ENCODE measurements at regions not wholly inside any gene's neighbourhood (a gene's known extent, or its start where the extent isn't known, plus 50 kb on each side); places are given as distances from the start of the nearest gene placed in this dataset.

DNA sequence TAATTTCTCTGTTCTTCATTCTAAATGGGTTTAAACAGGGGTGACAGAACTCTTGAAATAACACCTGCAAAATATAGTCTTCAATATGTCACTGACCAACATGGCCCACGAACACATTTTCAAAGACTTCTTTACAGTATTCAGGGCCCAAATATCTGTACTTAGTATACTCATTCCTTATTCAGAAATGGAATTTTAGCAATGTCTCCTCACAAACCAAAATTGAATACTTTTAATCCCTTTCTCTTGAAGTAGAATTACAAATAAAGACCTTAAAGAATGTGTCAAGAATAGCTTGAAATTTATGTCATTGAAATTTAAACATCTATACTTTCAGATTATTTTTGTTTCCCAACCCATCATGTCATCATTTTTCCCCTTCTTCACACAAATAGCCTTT, 263.1 kb downstream of the LRIG3 start:
- Histone ChIP-seq H3K9me2 (replicated peaks; ENCODE audit: insufficient read depth, low read length) (no peaks in the 10 kb centered on the region), H4K20me1 (ENCODE audit: low read depth, low read length) (no peaks in the 10 kb centered on the region), H3K27me3 (ENCODE audit: low read length) (no peaks in the 10 kb centered on the region), H3K9me3 (ENCODE audit: insufficient read depth, low read length) (0 out of 2 replicates have a peak, but pooled peaks cover 5% of the 10 kb centered on the region), H3K4me3 (ENCODE audit: insufficient read depth, low read length, poor library complexity, severe bottlenecking) (no peak overlapping the region), H3K79me2 (ENCODE audit: insufficient read depth, low read length) (no peaks in the 10 kb centered on the region), H3K9ac (ENCODE audit: low read length) (no peak overlapping the region), H3F3A (ENCODE audit: insufficient read depth) (no peaks in the 10 kb centered on the region), H3K4me2 (ENCODE audit: low read depth, low read length, poor library complexity, severe bottlenecking) (no peak overlapping the region), H3K36me3 (ENCODE audit: low read length) (no peaks in the 10 kb centered on the region), H2AFZ (ENCODE audit: low read depth, low read length, severe bottlenecking) (no peak overlapping the region), H3K27ac (ENCODE audit: low read depth, low read length) (no peak overlapping the region)
- TF ChIP-seq EZH2phosphoT487 (conservative IDR thresholded peaks at IDR 0.05; ENCODE audit: low read length) = no peak
- TF ChIP-seq, protein P1, sequence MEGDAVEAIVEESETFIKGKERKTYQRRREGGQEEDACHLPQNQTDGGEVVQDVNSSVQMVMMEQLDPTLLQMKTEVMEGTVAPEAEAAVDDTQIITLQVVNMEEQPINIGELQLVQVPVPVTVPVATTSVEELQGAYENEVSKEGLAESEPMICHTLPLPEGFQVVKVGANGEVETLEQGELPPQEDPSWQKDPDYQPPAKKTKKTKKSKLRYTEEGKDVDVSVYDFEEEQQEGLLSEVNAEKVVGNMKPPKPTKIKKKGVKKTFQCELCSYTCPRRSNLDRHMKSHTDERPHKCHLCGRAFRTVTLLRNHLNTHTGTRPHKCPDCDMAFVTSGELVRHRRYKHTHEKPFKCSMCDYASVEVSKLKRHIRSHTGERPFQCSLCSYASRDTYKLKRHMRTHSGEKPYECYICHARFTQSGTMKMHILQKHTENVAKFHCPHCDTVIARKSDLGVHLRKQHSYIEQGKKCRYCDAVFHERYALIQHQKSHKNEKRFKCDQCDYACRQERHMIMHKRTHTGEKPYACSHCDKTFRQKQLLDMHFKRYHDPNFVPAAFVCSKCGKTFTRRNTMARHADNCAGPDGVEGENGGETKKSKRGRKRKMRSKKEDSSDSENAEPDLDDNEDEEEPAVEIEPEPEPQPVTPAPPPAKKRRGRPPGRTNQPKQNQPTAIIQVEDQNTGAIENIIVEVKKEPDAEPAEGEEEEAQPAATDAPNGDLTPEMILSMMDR (IDR thresholded peaks at IDR 0.05; ENCODE audit: insufficient read depth, low read length, poor library complexity, severe bottlenecking) = no peak

DNA sequence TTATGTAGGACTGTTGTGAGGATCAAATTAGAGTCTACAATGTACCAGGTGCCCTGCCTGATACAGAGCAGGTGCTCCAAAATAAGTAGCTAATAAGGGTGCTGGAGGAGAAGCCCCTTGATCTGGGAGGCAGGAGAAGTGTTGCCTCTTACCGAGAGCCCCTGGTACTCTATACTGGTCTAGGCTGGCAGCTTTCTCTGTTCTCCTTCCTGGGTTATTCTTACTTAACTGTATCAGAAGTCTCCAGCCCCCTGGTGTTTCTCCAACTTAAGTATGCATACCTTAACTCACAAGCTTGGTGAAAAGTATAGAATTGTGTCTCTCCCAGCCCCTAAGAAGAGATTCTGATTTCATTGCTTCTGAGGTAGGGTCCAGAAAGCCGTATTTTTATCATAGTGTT, 254.9 kb downstream of the LRIG3 start:
- TF ChIP-seq, protein P1 (IDR thresholded peaks at IDR 0.05; ENCODE audit: insufficient read depth, low read length, poor library complexity, severe bottlenecking) = no peak
- TF ChIP-seq EZH2phosphoT487 (conservative IDR thresholded peaks at IDR 0.05; ENCODE audit: low read length) = no peak

DNA sequence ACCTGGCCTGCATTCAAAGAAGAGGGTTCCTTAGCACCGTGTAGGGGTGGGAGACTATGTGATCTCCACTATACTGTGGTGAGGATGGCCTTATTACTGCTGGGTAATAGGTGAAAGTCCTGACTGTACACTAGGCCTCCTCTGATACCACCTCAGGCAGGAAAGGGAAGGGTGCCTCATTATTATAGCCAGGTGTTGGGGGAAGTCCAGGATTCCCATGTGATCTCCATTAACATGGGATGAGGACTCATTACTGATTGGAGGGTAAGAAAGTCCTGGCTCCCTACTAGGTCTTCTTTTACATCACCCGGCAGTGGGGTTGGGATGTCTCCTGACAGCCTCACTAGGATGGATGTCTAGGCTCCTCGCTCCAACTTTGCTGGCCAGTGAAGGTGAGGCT, 252.1 kb downstream of the LRIG3 start:
- Histone ChIP-seq H2AFZ (ENCODE audit: low read depth, low read length, severe bottlenecking) (no peak overlapping the region), H3K27ac (ENCODE audit: low read depth, low read length) (no peak overlapping the region), H3K36me3 (ENCODE audit: low read length) (no peaks in the 10 kb centered on the region), H3K4me3 (ENCODE audit: insufficient read depth, low read length, poor library complexity, severe bottlenecking) (no peak overlapping the region), H3K79me2 (ENCODE audit: insufficient read depth, low read length) (no peaks in the 10 kb centered on the region), H3K9me3 (ENCODE audit: insufficient read depth, low read length) (no peaks in the 10 kb centered on the region), H3K27me3 (ENCODE audit: low read length) (no peaks in the 10 kb centered on the region), H3F3A (ENCODE audit: insufficient read depth) (no peaks in the 10 kb centered on the region), H3K9ac (ENCODE audit: low read length) (no peak overlapping the region), H3K9me2 (replicated peaks; ENCODE audit: insufficient read depth, low read length) (no peaks in the 10 kb centered on the region), H3K4me2 (ENCODE audit: low read depth, low read length, poor library complexity, severe bottlenecking) (no peak overlapping the region), H4K20me1 (ENCODE audit: low read depth, low read length) (no peaks in the 10 kb centered on the region)
- no peak for TF ChIP-seq EZH2phosphoT487 (conservative IDR thresholded peaks at IDR 0.05; ENCODE audit: low read length)
- TF ChIP-seq, protein P1 (IDR thresholded peaks at IDR 0.05; ENCODE audit: insufficient read depth, low read length, poor library complexity, severe bottlenecking) = no peak

More for the DNA sequence above, 254.9 kb downstream of the LRIG3 start:
- no peak overlapping the region for H3K4me2 ChIP-seq (ENCODE audit: low read depth, low read length, poor library complexity, severe bottlenecking)
- H3K36me3 ChIP-seq (ENCODE audit: low read length) = no peaks in the 10 kb centered on the region
- H3F3A ChIP-seq (ENCODE audit: insufficient read depth) = no peaks in the 10 kb centered on the region
- no peaks in the 10 kb centered on the region for H3K27me3 ChIP-seq (ENCODE audit: low read length)
- no peak overlapping the region for H3K9ac ChIP-seq (ENCODE audit: low read length)
- no peaks in the 10 kb centered on the region for H4K20me1 ChIP-seq (ENCODE audit: low read depth, low read length)
- no peak overlapping the region for H3K27ac ChIP-seq (ENCODE audit: low read depth, low read length)
- H2AFZ ChIP-seq (ENCODE audit: low read depth, low read length, severe bottlenecking) = no peak overlapping the region
- no peaks in the 10 kb centered on the region for H3K9me3 ChIP-seq (ENCODE audit: insufficient read depth, low read length)
- no peaks in the 10 kb centered on the region for H3K9me2 ChIP-seq (replicated peaks; ENCODE audit: insufficient read depth, low read length)
- no peaks in the 10 kb centered on the region for H3K79me2 ChIP-seq (ENCODE audit: insufficient read depth, low read length)
- H3K4me3 ChIP-seq (ENCODE audit: insufficient read depth, low read length, poor library complexity, severe bottlenecking) = no peak overlapping the region
